NOMO-1 treated with DMSO at 0.1 percent for 48 hours (cell line): ENCODE measurements at regions not wholly inside any gene's neighbourhood (a gene's known extent, or its start where the extent isn't known, plus 50 kb on each side); places are given as distances from the start of the nearest gene placed in this dataset.

ENCODE experiments used
- DNase-seq: peaks from one replicate; lab custom pipeline; 2025; ENCODE audit not compliant: unreplicated experiment; lab: John Stamatoyannopoulos, UW

DNA sequence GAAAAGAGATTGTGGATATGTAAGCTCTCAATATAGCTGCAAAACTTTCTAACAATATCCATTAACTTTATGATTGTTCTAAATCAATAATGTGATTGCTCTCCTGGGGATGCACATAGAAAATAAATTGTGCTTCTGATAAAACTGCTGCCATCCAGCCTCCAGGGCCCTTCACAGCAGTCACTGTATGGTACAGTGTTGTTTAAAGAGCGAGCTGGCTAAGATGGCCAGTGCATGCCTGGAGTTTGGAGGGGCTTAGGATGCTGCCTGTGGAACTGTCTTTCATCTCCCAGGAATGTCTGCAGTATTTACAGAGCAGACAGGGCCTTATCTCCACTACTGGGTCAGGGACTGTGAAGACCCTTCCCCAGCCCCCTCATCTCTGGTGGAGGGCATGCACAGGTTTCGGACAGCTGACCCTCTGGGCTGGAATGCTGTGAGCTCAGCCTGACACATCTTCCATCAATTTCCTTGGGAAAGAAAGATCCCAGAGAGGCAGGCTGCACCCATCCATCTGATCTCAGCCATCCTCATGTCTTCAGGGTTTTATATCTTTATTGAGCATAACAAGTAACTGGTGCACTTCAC lies 137.0 kb downstream of the PLPP3 start:
- DNase-seq = no peak

- peak; percentile 5 for DNase-seq
Measured at GRCh38 chr1:56441601-56442000, 137.8 kb downstream of the PLPP3 start.

GRCh38 chr1:56439610-56440264 lies 139.6 kb downstream of the PLPP3 start:
- DNase-seq = no peak

DNA sequence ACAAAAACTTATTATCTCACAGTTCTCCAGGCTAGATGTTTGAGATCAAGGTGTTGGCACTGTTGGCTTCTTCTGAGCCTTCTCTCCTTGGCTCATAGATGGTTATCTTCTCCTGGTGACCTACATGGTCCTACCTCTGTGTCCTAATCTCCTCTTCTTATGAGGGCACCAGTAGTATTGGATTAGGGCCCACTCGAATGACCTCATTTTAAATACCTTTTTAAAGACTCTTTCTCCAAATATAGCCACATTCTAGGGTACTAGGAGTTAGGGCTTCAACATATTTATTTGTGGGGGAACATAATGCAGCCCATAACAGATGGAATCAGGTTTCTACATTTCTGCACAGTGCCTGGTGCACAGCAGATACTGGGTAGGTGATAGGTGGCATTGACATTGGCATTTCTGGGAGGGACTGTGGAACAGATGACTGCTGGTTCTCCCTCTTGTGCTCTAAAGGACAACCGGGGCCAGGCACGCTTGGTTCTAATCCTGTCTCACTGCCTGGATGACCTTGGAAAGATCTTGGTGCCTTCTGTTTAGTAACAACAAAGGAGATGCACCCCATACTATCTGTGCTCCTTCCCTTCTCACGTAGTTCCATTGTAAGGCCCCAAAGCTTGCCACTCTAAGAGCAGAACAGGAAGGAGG lies 140.3 kb downstream of the PLPP3 start:
- no peak for DNase-seq

DNA sequence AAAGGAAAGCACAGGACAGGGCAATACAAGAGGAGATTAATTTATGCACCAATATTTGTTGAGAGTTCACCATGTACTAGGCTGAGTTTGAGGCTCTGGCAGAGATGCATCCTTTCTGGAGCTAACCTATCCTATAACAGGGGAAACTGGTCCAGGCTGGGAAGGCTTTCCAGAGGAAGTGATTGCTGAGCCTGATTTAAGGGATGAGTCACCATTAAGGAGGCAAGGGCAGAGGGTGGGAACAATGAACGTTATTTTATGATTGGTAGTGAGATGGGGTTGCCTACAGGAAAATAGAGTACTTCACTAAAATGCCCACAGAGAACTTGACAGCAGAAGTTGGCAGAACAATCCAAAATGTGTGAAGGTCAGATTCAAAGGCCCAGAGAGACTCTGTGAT lies 141.4 kb downstream of the PLPP3 start:
- DNase-seq = no peak

- no peak for DNase-seq
Measured at GRCh38 chr1:56436912-56437417, 142.4 kb downstream of the PLPP3 start.

DNA sequence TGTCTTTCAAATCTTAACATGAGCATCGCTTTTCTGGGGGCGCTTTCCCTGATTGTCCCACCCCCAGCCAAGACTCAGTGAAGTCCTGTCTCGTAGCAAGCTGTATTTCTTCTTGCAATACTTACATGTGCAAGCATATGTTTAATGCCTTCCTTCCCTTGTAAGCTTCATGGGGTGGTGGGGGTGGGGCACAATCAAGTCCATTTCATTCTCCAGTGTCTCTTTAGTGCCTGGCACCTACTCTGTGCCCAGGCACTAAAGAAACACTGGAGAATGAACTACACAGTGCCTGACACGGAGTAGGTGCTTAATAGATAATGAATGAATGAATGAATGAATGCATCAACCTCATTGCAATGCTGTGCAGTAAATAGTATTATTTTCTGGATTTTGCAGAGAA lies 143.1 kb downstream of the PLPP3 start:
- DNase-seq = no peak

- DNase-seq = no peak
Measured at GRCh38 chr1:56435434-56436262, 143.7 kb downstream of the PLPP3 start.

- no peak for DNase-seq
Measured at GRCh38 chr1:56434740-56435139, 144.6 kb downstream of the PLPP3 start.

DNA sequence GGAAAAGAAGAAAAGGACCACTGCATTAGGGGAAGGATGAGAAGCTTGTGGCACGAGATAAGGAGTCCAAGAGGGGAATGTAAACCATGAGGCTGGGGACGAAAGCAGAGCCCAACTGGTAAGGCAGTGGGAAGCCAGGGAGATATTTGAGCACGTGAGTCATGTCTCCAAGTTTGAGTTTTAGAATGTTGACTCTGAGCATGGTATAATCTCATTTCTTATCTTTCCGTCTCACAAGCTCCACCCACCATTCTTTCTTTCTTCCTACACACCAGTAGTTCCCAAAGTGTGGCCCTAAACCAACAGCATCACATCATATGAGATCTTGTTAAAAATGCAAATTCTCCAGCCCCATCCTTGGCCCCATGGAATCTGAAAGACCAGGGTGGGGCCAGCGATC lies 145.3 kb downstream of the PLPP3 start:
- no peak for DNase-seq

DNA sequence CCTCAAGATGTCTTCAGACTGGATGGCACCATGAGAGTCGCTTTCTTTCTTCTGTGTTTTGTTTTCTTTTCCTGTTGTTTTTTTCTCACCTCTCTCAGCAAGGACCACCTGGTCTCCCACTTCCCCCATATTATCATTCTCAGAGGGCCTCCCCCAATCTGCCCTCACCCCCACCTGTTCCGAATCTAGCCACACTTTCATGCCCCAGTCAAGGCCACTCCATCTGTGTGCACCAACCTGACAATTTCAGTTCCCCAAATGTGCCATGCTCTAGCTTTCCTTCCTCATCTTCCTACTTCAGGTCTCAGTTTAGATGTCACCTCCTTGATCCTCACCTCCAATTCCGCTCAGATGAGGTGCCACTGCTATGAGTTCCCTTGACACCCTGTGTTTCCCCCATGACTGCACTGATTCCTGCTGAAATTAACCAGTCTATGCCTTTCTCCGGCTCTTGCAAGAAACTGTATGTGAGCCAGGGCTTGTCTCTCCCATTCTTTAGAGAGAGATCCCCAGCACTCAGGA lies 146.2 kb downstream of the PLPP3 start:
- DNase-seq = no peak

DNA sequence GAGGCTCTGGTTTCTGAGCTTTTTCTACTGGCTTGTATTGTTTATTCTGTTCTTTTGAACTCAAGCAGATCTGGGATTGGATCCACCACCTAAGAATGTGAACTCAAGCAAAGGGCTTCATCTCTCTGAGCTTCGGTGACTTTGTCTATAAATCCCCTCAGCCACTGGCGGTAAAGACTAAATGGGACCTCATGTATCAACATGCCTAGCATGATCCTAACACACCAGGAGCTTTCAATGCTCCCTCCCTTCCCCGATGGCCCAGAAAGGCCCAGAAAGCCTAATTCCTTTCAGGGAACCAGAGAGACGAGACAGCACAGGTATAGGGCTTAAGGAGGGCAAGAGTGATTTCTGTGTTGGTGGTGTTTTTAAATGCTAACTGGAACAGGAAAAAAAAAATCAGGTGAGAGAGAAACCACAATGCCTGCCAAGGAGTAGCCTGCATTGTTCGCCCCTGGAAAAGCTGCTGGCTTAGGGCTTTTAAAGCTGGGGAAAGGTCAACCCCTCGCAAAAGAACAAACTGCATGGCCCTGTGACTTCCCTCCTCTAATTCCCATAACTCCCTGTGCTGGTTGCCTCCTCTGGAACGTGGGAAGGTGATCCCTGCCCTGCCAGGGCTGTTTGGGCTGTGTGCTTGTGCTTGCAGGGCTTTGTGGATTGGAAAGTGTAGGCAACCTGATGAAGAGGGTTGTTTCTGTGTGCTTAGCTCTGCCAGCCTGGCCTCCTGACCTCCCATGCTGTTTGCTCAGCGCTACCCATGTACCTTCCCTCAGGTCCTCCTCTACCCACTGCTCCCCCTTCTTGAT lies 147.0 kb downstream of the PLPP3 start:
- no peak for DNase-seq

GRCh38 chr1:56430141-56430839 lies 149.1 kb downstream of the PLPP3 start:
- DNase-seq = no peak

GRCh38 chr1:56429288-56429687 lies 150.1 kb downstream of the PLPP3 start:
- DNase-seq = no peak

GRCh38 chr1:56426587-56427381 lies 152.6 kb downstream of the PLPP3 start:
- no peak for DNase-seq

- DNase-seq = no peak
Measured at GRCh38 chr1:56425494-56426037, 153.8 kb downstream of the PLPP3 start.

DNA sequence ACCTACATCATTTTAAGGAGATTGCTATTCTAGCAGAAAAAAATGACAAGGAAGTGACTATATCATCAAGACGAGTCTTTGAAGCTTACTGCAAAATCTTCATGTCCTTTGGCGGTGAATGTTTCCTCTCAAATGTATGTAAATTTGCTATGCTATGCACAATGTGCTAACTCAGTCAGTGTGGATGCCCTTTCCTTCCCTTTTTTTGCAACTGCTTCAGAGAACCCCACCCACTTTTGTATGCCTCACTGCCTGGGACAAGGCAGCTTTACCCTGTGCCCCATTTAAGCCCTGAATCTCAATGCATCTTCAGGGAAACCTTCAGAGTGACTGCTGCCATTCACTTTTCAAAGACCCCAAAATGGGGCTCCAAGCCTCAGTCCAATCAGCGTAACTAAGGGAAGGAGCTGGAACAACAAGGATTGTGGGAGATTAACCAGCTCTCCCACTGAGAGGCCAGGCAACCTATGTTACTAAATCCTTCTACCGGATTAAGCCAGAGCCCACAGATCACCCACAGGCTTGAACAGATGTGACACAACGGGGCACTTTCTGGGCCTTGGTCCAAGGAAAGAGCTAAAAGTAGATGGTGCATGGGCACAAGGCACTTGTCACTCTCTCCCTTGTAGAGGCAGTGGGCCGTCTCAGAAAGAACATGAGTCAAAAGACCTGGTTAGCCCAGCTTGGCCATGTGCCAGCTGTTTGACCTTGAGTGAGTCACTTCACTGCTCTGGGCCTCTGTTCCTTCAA lies 154.4 kb downstream of the PLPP3 start:
- DNase-seq = peak; percentile 90

- DNase-seq = no peak
Measured at GRCh38 chr1:56423716-56424115, 155.6 kb downstream of the PLPP3 start.
